HEK293 (cell line): ENCODE measurements at regions not wholly inside any gene's neighbourhood (a gene's known extent, or its start where the extent isn't known, plus 50 kb on each side); places are given as distances from the start of the nearest gene placed in this dataset.

Experiments used
- CTCF ChIA-PET: fragments of 350-600 bp; formaldehyde crosslinking; extraction: SDS; loops from one replicate; lab custom pipeline; 2021; ENCODE audit warnings: antibody characterized with exemption; lab: Yijun Ruan, JAX
- POLR2A ChIA-PET: fragments of 300-600 bp; formaldehyde crosslinking; extraction: SDS; loops from one replicate; lab custom pipeline; 2020; ENCODE audit warnings: antibody characterized with exemption, inconsistent platforms; lab: Yijun Ruan, JAX
- H3K27ac ChIP-seq: fragments of 200-500 bp; sonication (Bioruptor generic); 2 replicates; pipeline ENCODE4 v1.5.1; 2014; ENCODE audit warnings: low read depth, low read length, control low read depth, inconsistent platforms; ENCODE audit errors: extremely low read depth
- H3K36me3 ChIP-seq, 2 experiments: fragments of 200-500 bp in 1 of 2; sonication (Bioruptor generic) in 1 of 2; 1 replicate in 1 of 2; 2 replicates in 1 of 2; pipeline ENCODE4 v1.5.1; 2014 to 2017; ENCODE audit warnings: inconsistent platforms in 2 of 2, low read length in 2 of 2; ENCODE audit not compliant: control insufficient read depth in 2 of 2, insufficient read depth in 1 of 2
- H3K4me1 ChIP-seq: fragments of 200-500 bp; sonication (Bioruptor generic); 2 replicates; pipeline ENCODE4 v1.5.1; 2014; ENCODE audit warnings: mild to moderate bottlenecking, low read length, inconsistent platforms; ENCODE audit not compliant: control insufficient read depth, insufficient read depth
- H3K4me3 ChIP-seq: 2 replicates; pipeline ENCODE4 v1.5.1; 2011; ENCODE audit warnings: low read depth, mild to moderate bottlenecking, control low read depth, low read length, moderate library complexity
- H3K9me3 ChIP-seq: fragments of 200-500 bp; sonication (Bioruptor generic); 2 replicates; pipeline ENCODE4 v1.5.1; 2014; ENCODE audit warnings: low read depth, low read length, inconsistent platforms; ENCODE audit not compliant: control insufficient read depth, insufficient read depth
- BCL11B ChIP-seq: fragments of 450-650 bp; formaldehyde crosslinking; IDR thresholded peaks from 2 replicates; pipeline ENCODE4 v1.5.1; 2016; ENCODE audit warnings: low read depth, missing biosample characterization, missing genetic modification characterization
- FEZF1 ChIP-seq: fragments of 450-650 bp; formaldehyde crosslinking; IDR thresholded peaks from 2 replicates; pipeline ENCODE4 v1.5.1; 2016; ENCODE audit warnings: missing biosample characterization, missing genetic modification characterization
- HOXC10 ChIP-seq: sonication (generic); formaldehyde crosslinking; IDR thresholded peaks from 2 replicates; pipeline ENCODE4 v1.8.1; 2023; ENCODE audit warnings: mild to moderate bottlenecking, missing genetic modification reagents
- KLF1 ChIP-seq: fragments of 450-650 bp; formaldehyde crosslinking; IDR thresholded peaks from 2 replicates; pipeline ENCODE4 v1.5.1; 2016; ENCODE audit warnings: missing biosample characterization, missing genetic modification characterization
- PRDM6 ChIP-seq: fragments of 450-650 bp; formaldehyde crosslinking; IDR thresholded peaks from 2 replicates; pipeline ENCODE4 v1.5.1; 2017; ENCODE audit warnings: missing biosample characterization, missing genetic modification characterization
- SP7 ChIP-seq: fragments of 450-650 bp; formaldehyde crosslinking; IDR thresholded peaks from 2 replicates; pipeline ENCODE4 v1.5.1; 2016; ENCODE audit warnings: missing biosample characterization, missing genetic modification characterization
- YY1 ChIP-seq: fragments of 450-650 bp; formaldehyde crosslinking; IDR thresholded peaks from 2 replicates; pipeline ENCODE4 v1.5.1; 2018; ENCODE audit warnings: missing biosample characterization, missing genetic modification characterization
- ZBTB49 ChIP-seq: fragments of 450-650 bp; formaldehyde crosslinking; IDR thresholded peaks from 2 replicates; pipeline ENCODE4 v1.5.1; 2016; ENCODE audit warnings: missing biosample characterization, missing genetic modification characterization, low read depth
- ZNF223 ChIP-seq: fragments of 450-650 bp; formaldehyde crosslinking; IDR thresholded peaks from 2 replicates; pipeline ENCODE4 v1.5.1; 2016; ENCODE audit warnings: missing biosample characterization, missing genetic modification characterization
- ZNF24 ChIP-seq: fragments of 450-650 bp; formaldehyde crosslinking; IDR thresholded peaks from 2 replicates; pipeline ENCODE4 v1.5.1; 2016; ENCODE audit warnings: missing biosample characterization, missing genetic modification characterization
- ZNF311 ChIP-seq: fragments of 450-650 bp; formaldehyde crosslinking; IDR thresholded peaks from 2 replicates; pipeline ENCODE4 v1.5.1; 2017; ENCODE audit warnings: missing biosample characterization, missing genetic modification characterization, borderline replicate concordance
- ZNF335 ChIP-seq: fragments of 450-650 bp; formaldehyde crosslinking; conservative IDR thresholded peaks from 2 replicates; pipeline ENCODE4 v1.5.1; 2016; ENCODE audit warnings: missing biosample characterization, missing genetic modification characterization
- ZNF510 ChIP-seq: fragments of 450-650 bp; formaldehyde crosslinking; IDR thresholded peaks from 2 replicates; pipeline ENCODE4 v1.5.1; 2018; ENCODE audit warnings: mild to moderate bottlenecking, missing genetic modification characterization, missing biosample characterization; ENCODE audit not compliant: insufficient replicate concordance
- ZNF514 ChIP-seq: fragments of 450-650 bp; formaldehyde crosslinking; IDR thresholded peaks from 2 replicates; pipeline ENCODE4 v1.5.1; 2016; ENCODE audit warnings: missing biosample characterization, missing genetic modification characterization
- ZNF518A ChIP-seq: fragments of 450-650 bp; formaldehyde crosslinking; conservative IDR thresholded peaks from 2 replicates; pipeline ENCODE4 v1.5.1; 2016; ENCODE audit warnings: low read depth, missing biosample characterization, missing genetic modification characterization
- ZNF548 ChIP-seq: fragments of 450-650 bp; formaldehyde crosslinking; IDR thresholded peaks from 2 replicates; pipeline ENCODE4 v1.5.1; 2016; ENCODE audit warnings: missing biosample characterization, missing genetic modification characterization
- ZNF664 ChIP-seq: fragments of 450-650 bp; formaldehyde crosslinking; IDR thresholded peaks from 2 replicates; pipeline ENCODE4 v1.5.1; 2016; ENCODE audit warnings: missing biosample characterization, missing genetic modification characterization
- ZSCAN23 ChIP-seq: fragments of 450-650 bp; formaldehyde crosslinking; IDR thresholded peaks from 2 replicates; pipeline ENCODE4 v1.5.1; 2016; ENCODE audit warnings: missing biosample characterization, missing genetic modification characterization

- Histone ChIP-seq H3K4me3 (no peak overlapping the region), H3K27ac (no peak overlapping the region), H3K36me3 (no peaks in the 10 kb centered on the region), H3K9me3 (no peaks in the 10 kb centered on the region), H3K4me1 (no peaks in the 10 kb centered on the region)
- POLR2A ChIA-PET: no interaction called here
- no peak for TF ChIP-seq ZNF311
- TF ChIP-seq ZNF223 (tag by site-specific recombination): no peak
- no peak for TF ChIP-seq ZNF510 (tag by site-specific recombination)
- no peak for TF ChIP-seq ZNF548
- no peak for TF ChIP-seq ZNF24 (tag by site-specific recombination)
- TF ChIP-seq FEZF1 (tag by site-specific recombination): no peak
- TF ChIP-seq ZNF664 (tag by site-specific recombination): no peak
- TF ChIP-seq KLF1: no peak
- CTCF ChIA-PET: interaction anchor here (0.7 to 0.9 kb wide), 2 partner anchors 98 to 484 kb away, joined by 3 read pairs; no protein-coding TSS in a partner anchor
Observed at GRCh38 chr5:164053123-164053522, 547.7 kb downstream of the MAT2B start.

- H3K4me1 ChIP-seq: no peaks in the 10 kb centered on the region
- H3K27ac ChIP-seq: no peak overlapping the region
- POLR2A ChIA-PET: no interaction called here
- no peaks in the 10 kb centered on the region for H3K36me3 ChIP-seq
- CTCF ChIA-PET: no interaction called here
- no peak for TF ChIP-seq ZNF335 (tag by site-specific recombination)
- no peak for TF ChIP-seq ZSCAN23 (tag by site-specific recombination)
- TF ChIP-seq ZNF223 (tag by site-specific recombination): no peak
- TF ChIP-seq YY1 (tag by site-specific recombination): no peak
- TF ChIP-seq BCL11B: no peak
- TF ChIP-seq HOXC10 (CRISPR knock-in tag): no peak
- no peak for TF ChIP-seq SP7 (tag by site-specific recombination)
- no peak for TF ChIP-seq ZNF514
- no peak for TF ChIP-seq ZBTB49 (tag by site-specific recombination)
- TF ChIP-seq, all 188 proteins: peak for 0
- H3K9me3 ChIP-seq: no peaks in the 10 kb centered on the region
- no peak overlapping the region for H3K4me3 ChIP-seq
Observed at GRCh38 chr5:164054461-164054860, 549.0 kb downstream of the MAT2B start.

DNA sequence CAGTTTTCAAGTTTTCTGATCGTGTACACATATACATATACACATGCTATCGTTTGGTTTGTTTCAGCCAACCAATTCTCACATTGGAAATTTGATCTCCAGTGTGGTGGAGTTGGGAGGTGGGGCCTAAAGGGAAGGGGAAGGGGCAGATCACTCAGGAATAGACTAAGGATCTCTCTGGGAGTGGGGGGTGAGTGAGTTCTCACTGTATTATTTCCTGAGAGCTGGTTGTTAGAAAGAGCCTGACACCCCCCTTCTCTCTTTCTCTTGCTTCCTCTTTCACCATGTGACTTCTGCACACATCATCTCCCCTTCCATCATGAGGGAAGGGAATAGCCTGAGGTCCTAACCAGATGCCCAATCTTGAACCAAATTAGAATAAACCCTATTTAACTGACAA lies 551.7 kb downstream of the MAT2B start:
- H3K36me3 ChIP-seq: no peaks in the 10 kb centered on the region
- H3K9me3 ChIP-seq: no peaks in the 10 kb centered on the region
- H3K4me1 ChIP-seq: no peaks in the 10 kb centered on the region
- no peak for TF ChIP-seq FEZF1 (tag by site-specific recombination)
- no peak for TF ChIP-seq ZNF518A (tag by site-specific recombination)
- TF ChIP-seq PRDM6 (tag by site-specific recombination): no peak
- POLR2A ChIA-PET: no interaction called here
- H3K27ac ChIP-seq: no peak overlapping the region
- CTCF ChIA-PET: interaction anchor here (0.6 kb wide), 1 partner anchor 258 kb away, joined by 3 read pairs; no protein-coding TSS in a partner anchor
- no peak overlapping the region for H3K4me3 ChIP-seq
